MCF 10A (cell line): ENCODE measurements at regions not wholly inside any gene's neighbourhood (a gene's known extent, or its start where the extent isn't known, plus 50 kb on each side); places are given as distances from the start of the nearest gene placed in this dataset.
"Not testable (repeated sequence)": the region's sequence is repeated elsewhere in the genome, so short reads cannot be mapped to it uniquely, and the experiment has no call there.

ENCODE experiments used
- BruUV-seq: library from RNA; stranded (reverse); fragments of 400-500 nt; replicated peaks from 2 replicates; lab custom pipeline; 2021; lab: Mats Ljungman, UMichigan
- CTCF ChIA-PET: fragments of 300-600 bp; sonication (Branson Sonifier 250); formaldehyde crosslinking; extraction: SDS; loops from one replicate; lab custom pipeline; 2021; ENCODE audit warnings: antibody characterized with exemption, inconsistent platforms; lab: Yijun Ruan, JAX
- POLR2A ChIA-PET: fragments of 300-600, 350-650 bp; sonication (Branson Sonifier 250); formaldehyde crosslinking; extraction: SDS; loops from one replicate; lab custom pipeline; 2020; ENCODE audit warnings: antibody characterized with exemption, inconsistent platforms; lab: Yijun Ruan, JAX
- DNase-seq: peaks from one replicate; pipeline ENCODE4 v3.0.0-alpha.2; 2018; ENCODE audit not compliant: unreplicated experiment
- H3K27ac Mint-ChIP-seq: one replicate; pipeline ENCODE4 v1.8.0; 2022; ENCODE audit warnings: mild to moderate bottlenecking, low read depth, mixed read lengths; ENCODE audit not compliant: unreplicated experiment
- H3K27me3 Mint-ChIP-seq: one replicate; pipeline ENCODE4 v1.8.0; 2022; ENCODE audit warnings: mixed read lengths; ENCODE audit not compliant: insufficient read depth, unreplicated experiment
- H3K36me3 Mint-ChIP-seq: one replicate; pipeline ENCODE4 v1.8.0; 2022; ENCODE audit warnings: mild to moderate bottlenecking, moderate library complexity, mixed read lengths; ENCODE audit not compliant: insufficient read depth, unreplicated experiment
- H3K4me1 Mint-ChIP-seq: one replicate; pipeline ENCODE4 v1.8.0; 2022; ENCODE audit warnings: mixed read lengths; ENCODE audit not compliant: insufficient read depth, unreplicated experiment
- H3K4me3 Mint-ChIP-seq: one replicate; pipeline ENCODE4 v1.8.0; 2022; ENCODE audit warnings: mild to moderate bottlenecking, moderate library complexity, mixed read lengths; ENCODE audit not compliant: unreplicated experiment
- H3K9me3 Mint-ChIP-seq: one replicate; pipeline ENCODE4 v1.8.0; 2022; ENCODE audit warnings: mixed read lengths; ENCODE audit not compliant: unreplicated experiment
- intact Hi-C: fragments of 100-400 bp; cut with micrococcal nuclease; formaldehyde crosslinking; loops from 2 replicates; pipeline ENCODE4 v1.14.1; 2022
- TF ChIP-seq, protein P1 (sequence below): fragments of 200-600 bp; IDR thresholded peaks from one replicate; pipeline ENCODE4 v1.8.0; 2022; ENCODE audit warnings: antibody characterized with exemption, mild to moderate bottlenecking; ENCODE audit not compliant: unreplicated experiment

DNA sequence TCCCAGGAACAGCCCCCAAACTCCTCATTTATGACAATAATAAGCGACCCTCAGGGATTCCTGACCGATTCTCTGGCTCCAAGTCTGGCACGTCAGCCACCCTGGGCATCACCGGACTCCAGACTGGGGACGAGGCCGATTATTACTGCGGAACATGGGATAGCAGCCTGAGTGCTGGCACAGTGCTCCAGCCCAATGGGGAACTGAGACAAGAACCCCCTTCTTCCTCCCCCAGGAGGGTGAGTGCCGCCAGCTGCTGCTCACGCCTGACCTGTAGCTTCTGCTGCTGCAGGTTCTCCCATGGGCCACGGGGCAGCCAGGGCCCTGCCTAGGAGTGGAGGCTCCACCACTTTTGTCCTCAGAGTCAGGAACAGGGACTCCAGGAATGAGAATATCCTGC is 78.2 kb downstream of the VPREB1 start:
- intact Hi-C loops, result loop anchor here (1.0 kb wide), 1 partner anchor 114 kb away; no protein-coding TSS in a partner anchor
- H3K27ac Mint-ChIP-seq, result no peak overlapping the region

DNA sequence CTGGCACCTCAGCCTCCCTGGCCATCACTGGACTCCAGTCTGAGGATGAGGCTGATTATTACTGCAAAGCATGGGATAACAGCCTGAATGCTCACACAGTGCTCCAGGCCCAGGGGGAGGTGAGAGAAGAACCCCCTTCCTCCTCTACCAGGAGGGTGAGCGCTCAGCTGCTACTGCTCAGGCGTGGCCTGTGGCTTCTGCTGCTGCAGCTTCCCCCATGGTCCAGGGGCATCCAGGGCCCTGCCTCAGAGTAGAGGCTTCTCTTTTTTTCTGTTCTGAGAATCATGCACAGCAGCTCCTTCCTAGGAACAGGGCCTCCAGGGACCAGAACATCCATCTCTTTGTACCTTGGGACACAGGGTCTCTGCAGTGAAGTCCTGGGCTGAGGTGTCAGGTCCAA is 83.1 kb downstream of the VPREB1 start:
- no TSS peak for BruUV-seq
- Mint-ChIP-seq H3K36me3 (no peaks in the 10 kb centered on the region), H3K27ac (no peak overlapping the region), H3K4me1 (no peaks in the 10 kb centered on the region), H3K4me3 (no peak overlapping the region), H3K27me3 (peaks cover 71% of the 10 kb centered on the region), H3K9me3 (peaks cover 10% of the 10 kb centered on the region)
- no peak for DNase-seq
- TF ChIP-seq, protein P1, sequence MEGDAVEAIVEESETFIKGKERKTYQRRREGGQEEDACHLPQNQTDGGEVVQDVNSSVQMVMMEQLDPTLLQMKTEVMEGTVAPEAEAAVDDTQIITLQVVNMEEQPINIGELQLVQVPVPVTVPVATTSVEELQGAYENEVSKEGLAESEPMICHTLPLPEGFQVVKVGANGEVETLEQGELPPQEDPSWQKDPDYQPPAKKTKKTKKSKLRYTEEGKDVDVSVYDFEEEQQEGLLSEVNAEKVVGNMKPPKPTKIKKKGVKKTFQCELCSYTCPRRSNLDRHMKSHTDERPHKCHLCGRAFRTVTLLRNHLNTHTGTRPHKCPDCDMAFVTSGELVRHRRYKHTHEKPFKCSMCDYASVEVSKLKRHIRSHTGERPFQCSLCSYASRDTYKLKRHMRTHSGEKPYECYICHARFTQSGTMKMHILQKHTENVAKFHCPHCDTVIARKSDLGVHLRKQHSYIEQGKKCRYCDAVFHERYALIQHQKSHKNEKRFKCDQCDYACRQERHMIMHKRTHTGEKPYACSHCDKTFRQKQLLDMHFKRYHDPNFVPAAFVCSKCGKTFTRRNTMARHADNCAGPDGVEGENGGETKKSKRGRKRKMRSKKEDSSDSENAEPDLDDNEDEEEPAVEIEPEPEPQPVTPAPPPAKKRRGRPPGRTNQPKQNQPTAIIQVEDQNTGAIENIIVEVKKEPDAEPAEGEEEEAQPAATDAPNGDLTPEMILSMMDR, result no peak
- ChIA-PET POLR2A (no interaction called here), CTCF (interaction anchor here (0.6 kb wide), 1 partner anchor 27 kb away, joined by 3 read pairs; no protein-coding TSS in a partner anchor)
- intact Hi-C loops, result no loop called here

More for the DNA sequence above, 78.2 kb downstream of the VPREB1 start:
- ChIA-PET CTCF (interaction anchor here (0.6 to 1.9 kb wide), 9 partner anchors 17 to 1680 kb away, joined by 3 to 7 read pairs (median 3); no protein-coding TSS in a partner anchor), POLR2A (interaction anchor here (1.2 kb wide), 1 partner anchor 11 kb away, joined by 3 read pairs; no protein-coding TSS in a partner anchor)
- no peak for DNase-seq
- TF ChIP-seq, protein P1, result no peak
- H3K4me3 Mint-ChIP-seq, result no peak overlapping the region
- BruUV-seq, result no TSS peak
- H3K27me3 Mint-ChIP-seq, result peaks cover 27% of the 10 kb centered on the region
- H3K4me1 Mint-ChIP-seq, result no peaks in the 10 kb centered on the region
- H3K36me3 Mint-ChIP-seq, result peaks cover 30% of the 10 kb centered on the region
- H3K9me3 Mint-ChIP-seq, result no peaks in the 10 kb centered on the region

DNA sequence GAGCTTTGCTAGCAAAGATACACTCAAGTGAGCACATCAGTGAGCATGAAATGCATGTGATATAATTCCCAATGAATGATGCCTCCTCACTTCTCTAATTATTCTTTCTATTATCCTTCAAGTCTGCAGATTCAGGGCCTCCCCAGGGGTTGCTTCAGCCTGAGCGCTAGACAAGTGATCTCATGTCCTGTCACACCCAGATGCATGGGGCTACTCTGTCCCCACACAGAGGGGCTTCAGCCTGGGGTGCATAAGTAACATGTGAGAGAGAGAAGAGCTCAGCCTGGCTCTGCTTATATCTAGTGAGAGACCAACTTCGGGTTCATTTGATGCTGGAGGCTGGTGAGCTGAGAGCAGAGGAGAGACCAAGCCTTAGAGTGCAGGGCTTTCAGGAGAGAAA is 85.2 kb downstream of the VPREB1 start:
- TF ChIP-seq, protein P1, result no peak
- no TSS peak for BruUV-seq
- Mint-ChIP-seq H3K36me3 (no peaks in the 10 kb centered on the region), H3K4me1 (no peaks in the 10 kb centered on the region), H3K27ac (no peak overlapping the region), H3K27me3 (peaks cover 92% of the 10 kb centered on the region), H3K9me3 (peaks cover 10% of the 10 kb centered on the region), H3K4me3 (no peak overlapping the region)
- DNase-seq, result no peak
- intact Hi-C loops, result no loop called here
- POLR2A ChIA-PET, result no interaction called here
- CTCF ChIA-PET, result interaction anchor here (2.0 kb wide), 1 partner anchor 13 kb away, joined by 7 read pairs; no protein-coding TSS in a partner anchor

DNA sequence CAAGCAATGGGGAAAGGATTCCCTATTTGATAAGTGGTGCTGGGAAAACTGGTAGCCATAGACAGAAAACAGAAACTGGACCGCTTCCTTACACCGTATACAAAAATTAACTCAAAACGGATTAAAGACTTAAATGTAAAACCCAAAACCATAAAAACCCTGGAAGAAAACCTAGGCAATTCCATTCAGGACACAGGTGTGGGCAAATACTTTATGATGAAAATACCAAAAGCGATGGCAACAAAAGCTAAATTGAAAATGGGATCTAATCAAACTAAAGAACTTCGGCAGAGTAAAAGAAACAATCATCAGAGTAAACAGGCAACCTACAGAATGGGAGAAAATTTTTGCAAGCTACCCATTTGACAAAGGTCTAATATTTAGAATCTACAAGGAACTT is 91.1 kb downstream of the VPREB1 start:
- CTCF ChIA-PET, result interaction anchor here (3.6 kb wide), 1 partner anchor 14 kb away, joined by 12 read pairs; no protein-coding TSS in a partner anchor
- Mint-ChIP-seq H3K9me3 (peaks cover 14% of the 10 kb centered on the region), H3K27me3 (peaks cover 88% of the 10 kb centered on the region)
- H3K4me1 Mint-ChIP-seq, H3K36me3 Mint-ChIP-seq, H3K27ac Mint-ChIP-seq, POLR2A ChIA-PET, BruUV-seq, DNase-seq, H3K4me3 Mint-ChIP-seq, intact Hi-C loops: not testable (repeated sequence)

DNA sequence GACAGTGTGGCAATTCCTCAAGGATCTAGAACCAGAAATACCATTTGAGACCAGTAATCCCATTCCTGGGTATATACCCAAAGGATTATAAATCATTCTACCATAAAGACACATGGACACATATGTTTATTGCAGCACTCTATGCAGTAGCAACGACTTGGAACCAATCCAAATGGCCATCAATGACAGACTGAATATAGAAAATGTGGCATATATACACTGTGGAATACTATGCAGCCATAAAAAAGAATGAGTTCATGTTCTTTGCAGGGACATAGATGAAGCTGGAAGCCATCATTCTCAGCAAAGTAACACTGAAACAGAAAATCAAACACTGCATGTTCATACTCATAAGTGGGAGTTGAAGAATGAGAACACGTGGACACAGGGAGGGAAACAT is 91.7 kb downstream of the VPREB1 start:
- Mint-ChIP-seq H3K9me3 (peaks cover 14% of the 10 kb centered on the region), H3K27me3 (peaks cover 90% of the 10 kb centered on the region)
- H3K4me3 Mint-ChIP-seq, BruUV-seq, intact Hi-C loops, H3K27ac Mint-ChIP-seq, H3K4me1 Mint-ChIP-seq, POLR2A ChIA-PET, H3K36me3 Mint-ChIP-seq, DNase-seq: not testable (repeated sequence)
- CTCF ChIA-PET, result interaction anchor here (3.6 kb wide), 1 partner anchor 15 kb away, joined by 12 read pairs; no protein-coding TSS in a partner anchor

DNA sequence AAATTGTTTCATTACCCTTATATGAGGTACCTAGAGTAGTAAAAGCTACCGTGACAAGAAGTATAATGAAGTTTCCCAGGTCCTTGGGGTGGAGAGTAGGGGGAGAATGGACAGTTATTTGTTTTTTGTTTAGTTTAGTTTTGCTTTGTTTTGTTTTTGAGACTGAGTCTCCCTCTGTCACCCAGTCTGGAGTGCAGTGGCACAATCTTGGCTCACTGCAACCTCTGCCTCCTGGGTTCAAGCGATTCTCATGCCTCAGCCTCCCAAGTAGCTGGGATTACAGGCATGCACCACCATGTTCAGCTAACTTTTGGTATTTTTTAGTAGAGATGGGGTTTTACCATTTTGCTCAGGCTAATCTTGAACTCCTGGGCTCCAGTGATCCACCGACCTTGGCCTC is 94.2 kb downstream of the VPREB1 start:
- H3K4me1 Mint-ChIP-seq, H3K36me3 Mint-ChIP-seq, intact Hi-C loops, DNase-seq, CTCF ChIA-PET, H3K4me3 Mint-ChIP-seq, H3K27ac Mint-ChIP-seq, POLR2A ChIA-PET, H3K9me3 Mint-ChIP-seq, BruUV-seq: not testable (repeated sequence)
- peaks cover 69% of the 10 kb centered on the region for H3K27me3 Mint-ChIP-seq
